ENCODE measurements at regions not wholly inside any gene's neighbourhood (a gene's known extent, or its start where the extent isn't known, plus 50 kb on each side); places are given as distances from the start of the nearest gene placed in this dataset.
"Not testable (repeated sequence)": the region's sequence is repeated elsewhere in the genome, so short reads cannot be mapped to it uniquely, and the experiment has no call there.

DNA sequence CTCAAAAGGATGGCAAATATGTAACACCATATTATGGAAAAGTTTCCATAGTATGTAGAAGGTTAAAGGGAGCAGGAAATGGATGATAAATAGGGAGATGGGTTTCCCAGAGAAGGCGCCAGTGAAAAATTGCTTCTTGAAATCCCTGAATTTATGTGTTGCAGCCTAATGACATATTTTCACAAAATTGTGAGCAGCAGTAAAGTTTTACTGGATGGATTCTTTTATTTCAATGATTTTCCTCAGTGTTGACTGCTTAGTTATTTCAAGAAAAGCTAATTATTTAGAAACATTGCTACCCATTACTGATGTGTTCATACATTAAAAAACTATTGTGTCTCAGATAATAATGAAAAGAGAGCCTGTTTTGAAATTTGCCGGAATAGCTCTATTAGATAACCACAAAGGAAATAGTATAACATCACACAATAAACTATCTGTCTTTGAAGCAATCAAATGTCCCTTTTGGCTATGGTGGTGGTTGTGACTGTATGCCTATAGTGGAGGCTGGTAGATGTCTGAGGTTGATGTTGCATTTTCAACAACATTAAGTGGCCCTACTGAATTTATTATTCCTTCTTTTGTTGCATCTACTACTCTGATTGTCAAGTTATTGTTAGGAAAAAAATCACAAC is 169.9 kb upstream of the HAND2 start:
- no peak for DNase-seq (ENCODE audit: low read depth)

DNA sequence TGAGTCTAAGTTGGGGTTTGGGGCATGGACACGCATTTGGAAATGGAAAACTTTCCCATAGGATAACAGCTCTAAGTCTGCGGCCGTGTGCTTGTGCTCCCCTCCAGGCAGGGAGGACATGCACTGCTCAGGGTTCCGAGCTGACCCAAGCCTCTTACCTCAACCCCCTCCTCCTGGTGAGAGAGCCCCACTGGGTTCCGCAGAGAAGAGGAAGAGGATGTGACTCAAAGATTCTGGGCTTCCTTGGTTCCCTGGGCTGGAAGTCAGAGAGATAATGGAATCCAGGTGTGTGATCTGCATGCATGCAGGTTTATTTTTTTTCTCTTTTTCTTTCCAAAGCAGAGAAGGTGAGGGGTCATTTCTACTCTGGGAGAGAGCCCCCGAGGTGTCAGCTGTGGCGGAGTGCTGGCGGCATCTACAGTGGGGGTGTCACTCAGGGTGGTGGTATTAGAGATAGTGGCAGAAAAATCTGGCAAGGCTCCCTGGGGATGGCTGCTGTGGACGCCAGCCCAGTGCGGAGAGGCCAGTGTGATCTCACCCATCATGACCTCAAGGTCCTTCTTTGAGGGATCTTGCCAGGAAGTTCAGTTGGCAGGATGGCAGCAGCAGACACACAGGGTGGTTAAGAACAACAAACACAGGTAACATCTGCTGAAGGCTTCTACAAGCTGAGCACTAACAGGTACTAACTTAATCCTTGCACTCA is 168.7 kb upstream of the HAND2 start:
- DNase-seq (ENCODE audit: low read depth) = no peak

DNA sequence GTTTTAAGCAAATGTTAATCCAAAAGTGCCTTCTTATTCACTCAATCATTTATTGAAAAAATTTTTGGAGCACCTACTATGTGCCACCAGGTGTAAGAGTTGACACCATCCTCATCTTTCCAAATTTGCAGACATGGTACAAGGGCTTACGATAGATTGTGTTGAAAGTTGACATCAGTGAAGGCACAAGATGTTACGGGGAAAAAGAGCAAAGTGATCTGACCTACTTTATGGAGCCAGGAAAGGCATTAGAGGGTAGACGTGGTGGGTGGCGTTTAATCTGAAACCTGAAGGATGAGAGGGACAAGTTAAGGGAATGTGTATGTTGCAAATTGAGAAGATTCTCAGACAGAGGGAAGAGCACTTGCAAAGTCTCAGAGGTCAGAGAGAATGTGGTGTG is 167.8 kb upstream of the HAND2 start:
- no peak for DNase-seq (ENCODE audit: low read depth)

DNA sequence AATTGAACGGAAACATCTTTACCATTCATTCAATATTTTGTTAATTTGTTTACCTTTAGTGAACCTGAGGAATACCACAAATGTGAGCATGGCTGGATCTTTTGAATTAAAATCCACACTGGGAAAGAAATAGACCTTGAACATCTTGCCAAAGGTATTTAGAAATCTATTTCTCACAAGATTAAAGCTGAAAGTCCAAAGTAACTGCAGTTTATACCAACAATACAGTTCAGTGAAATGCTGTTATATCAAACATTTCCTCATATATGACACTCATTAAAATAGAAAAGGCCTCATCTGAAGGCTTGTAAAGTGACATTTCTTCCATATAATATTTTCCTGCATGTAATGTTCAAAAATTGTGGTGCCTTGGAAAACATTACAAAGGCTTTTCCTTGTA is 166.5 kb upstream of the HAND2 start:
- DNase-seq (ENCODE audit: low read depth) = no peak

DNA sequence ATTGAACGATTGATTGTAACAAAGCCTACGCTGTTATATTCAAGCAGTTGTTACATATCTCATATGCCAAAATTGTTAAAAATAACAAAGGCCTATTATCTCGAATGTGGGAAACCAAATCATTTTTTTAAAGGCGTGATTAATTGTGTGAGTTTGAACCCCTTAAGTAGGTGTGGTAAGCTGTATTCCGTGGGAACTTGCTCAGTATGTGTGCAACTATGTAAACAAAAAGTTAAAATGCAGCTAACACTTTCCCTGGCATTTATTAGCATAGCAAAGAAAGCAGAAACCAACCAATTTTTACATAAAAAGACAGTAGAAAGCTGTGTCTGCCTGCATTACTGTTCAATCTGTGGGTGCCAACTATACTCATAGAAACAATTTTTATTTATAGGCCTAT is 166.0 kb upstream of the HAND2 start:
- DNase-seq (ENCODE audit: low read depth) = no peak

DNA sequence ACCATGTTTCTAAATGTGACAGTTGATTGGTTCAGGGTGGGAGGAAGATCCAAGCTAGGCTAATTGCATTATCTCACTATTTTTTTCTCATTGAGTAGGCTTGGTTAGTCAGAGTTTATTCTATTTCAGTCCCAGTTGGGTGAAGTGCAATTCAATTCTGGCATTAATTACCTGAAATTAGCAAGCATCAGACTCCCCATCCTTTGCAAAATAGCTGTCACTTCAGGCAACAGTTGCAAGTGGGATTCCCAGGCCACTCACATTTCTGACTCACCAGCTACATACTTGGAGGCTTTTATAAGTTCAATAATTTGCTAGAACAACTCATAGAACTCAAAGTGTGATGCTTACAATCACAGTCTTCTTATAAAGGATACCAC is 155.8 kb upstream of the HAND2 start:
- DNase-seq (ENCODE audit: low read depth) = no peak

DNA sequence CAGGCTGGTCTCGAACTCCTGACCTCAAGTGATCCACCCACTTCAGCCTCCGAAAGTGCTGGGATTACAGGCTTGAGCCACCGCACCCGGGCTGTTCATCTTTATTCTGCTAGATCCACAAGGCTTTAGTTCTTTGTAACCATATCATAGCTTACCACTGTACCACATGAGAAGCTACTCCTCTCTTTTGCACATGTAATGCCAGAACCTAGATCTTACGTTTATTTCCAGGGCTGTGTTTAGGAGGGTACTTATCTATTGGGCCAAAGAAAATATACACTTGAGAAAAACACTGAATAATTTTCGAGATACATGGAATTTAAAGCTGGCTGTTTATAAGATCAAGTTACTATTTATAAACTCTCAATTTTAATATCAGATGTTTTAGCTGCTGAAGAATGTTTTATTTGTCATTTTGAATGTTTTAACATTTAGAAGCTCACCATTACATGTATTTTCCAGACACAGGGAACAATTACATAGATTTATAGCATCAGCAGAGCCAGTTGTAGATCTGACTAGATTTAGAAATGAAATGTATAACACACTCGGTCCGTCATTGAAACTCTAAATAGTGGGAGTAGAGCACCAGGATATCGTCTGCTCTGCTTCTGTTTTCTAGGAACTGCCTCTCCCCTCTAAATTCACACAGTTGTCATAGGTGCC is 155.3 kb upstream of the HAND2 start:
- no peak for DNase-seq (ENCODE audit: low read depth)

DNA sequence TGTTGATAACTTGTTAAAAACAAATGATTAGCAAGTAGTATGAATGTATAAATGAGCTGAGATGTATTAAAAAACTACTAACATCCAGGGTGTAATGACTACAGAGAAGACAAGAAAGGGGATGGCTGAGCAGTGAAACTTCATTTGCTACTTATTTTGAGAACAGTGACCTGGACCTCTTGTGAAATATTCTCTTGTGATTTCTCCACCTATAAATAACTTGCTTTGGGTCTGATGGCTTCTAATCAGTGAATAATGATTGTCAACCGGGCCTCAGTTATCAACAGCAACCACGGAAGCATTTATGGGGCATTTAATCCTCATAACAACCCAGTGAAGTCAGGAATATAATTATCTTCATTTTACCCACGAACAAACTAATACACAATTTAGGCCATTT is 154.2 kb upstream of the HAND2 start:
- DNase-seq (ENCODE audit: low read depth) = no peak

DNA sequence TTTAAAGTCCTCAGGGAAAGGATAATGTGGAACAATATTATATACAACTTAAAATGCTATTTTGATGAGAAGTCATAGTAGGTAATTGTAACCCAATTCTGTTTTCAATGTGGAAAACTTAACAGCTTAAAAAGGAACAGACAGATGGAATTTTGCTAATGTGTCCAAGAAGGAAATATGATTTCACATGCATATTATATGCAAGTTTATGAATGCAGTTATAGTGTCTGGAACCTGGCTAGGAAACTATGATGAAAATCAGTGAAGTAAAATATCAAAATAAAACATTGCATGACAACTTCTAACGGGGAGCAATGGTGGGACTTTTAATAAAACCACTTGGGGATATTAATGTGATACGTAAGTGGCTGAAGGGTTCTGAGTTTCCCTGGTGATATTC is 152.6 kb upstream of the HAND2 start:
- no peak for DNase-seq (ENCODE audit: low read depth)

DNA sequence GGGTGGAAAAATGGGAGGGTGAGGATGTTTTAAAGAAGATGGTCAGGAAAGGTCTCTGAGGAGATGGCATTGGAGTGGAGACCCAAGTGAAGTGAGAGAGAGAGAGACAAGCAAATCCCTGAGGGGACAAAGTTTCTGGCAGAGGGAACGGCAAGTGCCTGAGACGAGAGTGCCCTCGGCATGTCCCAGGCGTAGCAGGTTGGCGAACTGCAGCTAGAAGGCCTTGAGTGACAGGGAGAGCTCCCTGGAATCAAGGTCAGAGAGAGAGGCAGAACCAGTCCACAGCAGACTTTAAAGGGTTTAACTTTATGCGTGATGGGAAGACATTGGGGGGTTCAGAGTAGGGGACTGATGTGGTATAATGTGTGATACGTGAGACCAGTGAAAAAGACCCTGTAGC is 150.2 kb upstream of the HAND2 start:
- DNase-seq (ENCODE audit: low read depth) = no peak

DNA sequence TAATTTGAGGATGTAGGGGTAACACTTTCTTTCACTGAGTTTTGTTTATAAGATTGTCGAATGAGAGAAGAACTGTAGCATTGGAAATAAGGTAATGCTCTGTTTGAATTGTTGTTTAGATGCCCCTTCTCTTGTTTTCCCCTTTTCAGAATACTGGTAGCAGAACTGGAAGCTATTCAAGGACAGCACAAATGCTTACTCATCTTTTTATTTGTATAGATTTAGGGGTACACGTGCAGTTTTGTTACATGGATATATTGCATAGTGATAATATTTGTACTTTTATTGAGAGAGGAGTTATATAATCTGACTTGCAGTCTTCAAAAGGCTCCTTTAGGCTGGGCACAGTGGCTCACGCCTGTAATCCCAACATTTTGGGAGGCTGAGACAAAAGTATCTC is 145.4 kb upstream of the HAND2 start:
- no peak for DNase-seq (ENCODE audit: low read depth)

DNA sequence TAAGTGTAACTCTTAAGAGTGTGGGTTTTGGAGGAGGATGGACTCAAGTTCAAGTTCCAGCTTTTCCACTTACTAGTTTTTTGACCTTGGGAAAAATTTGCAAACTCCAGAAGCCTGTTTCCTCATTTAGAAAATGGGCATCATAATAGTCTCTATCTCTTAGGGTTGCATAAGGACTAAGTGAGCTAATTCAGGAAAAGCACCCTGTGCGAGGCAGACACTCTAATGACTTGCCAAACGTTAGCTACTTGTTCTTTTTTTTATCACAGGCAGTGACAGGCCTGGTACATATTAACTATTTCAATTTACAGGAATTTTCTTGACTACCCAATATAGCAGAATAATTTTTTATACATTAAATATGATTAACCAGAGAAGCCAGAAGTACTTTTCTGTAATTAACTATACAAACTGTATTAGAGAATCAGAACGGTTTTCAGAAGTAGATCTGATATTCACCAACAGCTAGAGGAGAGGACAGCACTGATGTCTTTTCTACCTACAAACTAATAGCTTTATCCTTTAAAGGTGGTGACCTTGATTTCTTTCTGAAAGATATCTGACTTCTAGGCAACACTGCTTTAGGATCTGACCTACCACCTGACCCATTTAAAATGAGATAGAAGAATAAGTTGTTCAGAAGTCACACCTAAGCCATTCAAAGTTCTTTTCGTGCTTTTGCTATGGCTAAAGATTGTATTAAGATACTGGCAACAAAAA is 139.6 kb upstream of the HAND2 start:
- no peak for DNase-seq (ENCODE audit: low read depth)

DNA sequence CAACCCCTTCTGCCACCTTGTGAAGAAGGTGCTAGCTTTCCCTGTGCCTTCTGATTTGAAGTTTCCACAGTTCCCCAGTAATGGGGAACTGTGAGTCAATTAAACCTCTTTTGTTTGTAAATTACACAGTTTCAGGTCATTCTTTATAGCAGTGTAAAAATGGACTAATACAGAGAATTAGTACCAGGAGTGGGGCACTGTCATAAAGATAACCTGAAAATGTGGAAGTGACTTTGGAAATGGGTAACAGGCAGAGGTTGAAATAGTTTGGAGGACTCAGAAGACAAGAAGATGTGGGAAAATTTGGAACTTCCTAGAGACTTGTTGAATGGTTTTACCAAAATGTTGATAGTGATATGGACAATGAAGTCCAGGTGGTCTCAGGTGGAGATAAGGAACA is 131.0 kb upstream of the HAND2 start:
- no peak for DNase-seq (ENCODE audit: low read depth)

DNA sequence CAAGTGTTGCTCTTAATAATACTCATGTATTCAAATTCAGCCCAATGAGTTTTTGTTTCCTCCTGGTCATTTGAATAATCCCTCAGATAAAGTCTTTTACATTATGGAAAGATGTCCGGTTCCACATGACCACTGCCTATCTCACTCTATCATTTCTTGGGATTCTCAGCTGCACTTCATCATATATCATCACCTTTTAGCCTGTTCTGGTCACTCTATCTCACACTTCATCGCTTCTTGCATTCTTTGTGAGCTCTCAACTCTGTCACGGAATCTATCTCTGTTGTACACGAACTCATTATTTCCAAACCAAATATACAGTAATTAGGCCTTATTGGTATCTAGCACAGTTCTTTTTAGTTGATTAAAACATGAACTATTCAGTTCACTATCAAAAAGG is 126.9 kb upstream of the HAND2 start:
- DNase-seq (ENCODE audit: low read depth) = no peak

DNA sequence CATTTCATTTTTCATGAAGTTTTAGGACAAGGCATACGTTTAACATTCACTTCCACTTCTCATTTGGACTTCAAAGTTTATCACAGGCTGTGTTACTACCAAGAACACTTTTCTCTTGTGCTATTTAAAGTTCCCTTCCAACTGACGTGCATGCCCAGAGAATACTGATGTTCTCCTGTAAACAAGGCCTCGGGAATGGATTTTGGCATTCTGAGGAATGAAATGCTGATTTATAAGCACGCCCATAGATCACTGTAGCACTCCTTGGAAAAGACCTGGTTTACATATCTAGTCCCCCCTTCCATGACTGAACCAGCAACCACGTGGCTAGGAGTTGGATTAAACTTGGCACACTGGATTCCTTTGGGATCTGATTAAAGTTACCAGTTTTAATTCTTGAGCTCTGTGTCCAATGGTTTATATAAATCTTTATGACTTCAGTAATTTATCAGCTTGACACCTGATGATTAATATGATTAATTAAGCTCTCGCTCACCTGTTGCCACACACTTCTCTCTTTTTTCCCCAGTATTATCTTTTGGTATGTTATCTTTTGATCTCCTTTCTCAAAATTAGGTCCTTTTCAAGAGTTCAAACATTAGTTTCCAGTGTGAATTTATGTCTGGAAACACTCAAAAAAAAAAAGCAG is 122.4 kb upstream of the HAND2 start:
- DNase-seq (ENCODE audit: low read depth) = no peak

DNA sequence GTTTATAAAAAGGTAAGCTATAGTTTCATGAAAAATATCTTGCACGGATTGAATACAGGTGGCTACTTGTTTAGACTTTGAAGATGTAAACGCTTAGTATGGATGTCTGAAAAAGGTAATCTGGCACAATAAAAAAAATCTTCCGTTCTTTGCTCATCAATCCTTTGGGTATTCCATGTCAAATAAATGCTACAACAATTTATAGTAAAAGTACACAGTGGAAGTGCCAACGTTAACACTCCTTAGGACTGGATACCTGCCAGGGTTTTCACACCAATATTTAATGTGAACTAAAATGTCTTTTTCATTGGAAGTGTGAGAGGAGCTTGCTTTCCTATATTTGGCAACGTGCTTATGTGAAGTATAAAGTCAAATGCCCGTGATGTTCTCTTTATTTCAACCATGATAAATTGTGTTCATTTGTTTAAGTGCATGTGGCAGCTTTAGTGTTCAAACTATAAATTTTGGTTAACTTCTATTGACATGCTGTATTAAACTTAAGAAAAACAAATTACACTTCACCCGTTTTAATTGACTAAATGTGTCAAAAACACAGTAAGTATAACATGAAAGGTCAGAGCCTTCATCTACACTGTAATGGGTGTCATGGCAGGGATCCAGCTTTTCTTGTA is 121.7 kb upstream of the HAND2 start:
- no peak for DNase-seq (ENCODE audit: low read depth)

DNA sequence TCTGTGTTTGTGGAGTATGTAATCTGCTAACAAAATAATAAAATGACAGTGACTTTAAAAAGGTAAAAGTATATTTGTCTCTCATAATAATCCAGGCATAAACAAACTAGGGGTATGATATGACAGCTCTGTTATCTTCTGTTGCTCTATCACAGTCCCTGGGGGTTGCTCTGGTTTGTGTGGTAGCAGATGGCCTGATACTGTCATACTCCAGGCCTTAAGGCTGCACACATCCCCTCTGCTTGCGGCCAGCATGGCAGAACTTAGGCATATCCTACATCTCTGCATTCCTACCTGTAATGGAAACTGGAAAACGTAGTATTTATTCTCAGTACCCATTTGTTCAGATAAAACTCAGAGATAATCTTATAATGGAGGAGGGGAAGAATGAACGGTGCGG is 117.9 kb upstream of the HAND2 start:
- DNase-seq (ENCODE audit: low read depth) = no peak

DNA sequence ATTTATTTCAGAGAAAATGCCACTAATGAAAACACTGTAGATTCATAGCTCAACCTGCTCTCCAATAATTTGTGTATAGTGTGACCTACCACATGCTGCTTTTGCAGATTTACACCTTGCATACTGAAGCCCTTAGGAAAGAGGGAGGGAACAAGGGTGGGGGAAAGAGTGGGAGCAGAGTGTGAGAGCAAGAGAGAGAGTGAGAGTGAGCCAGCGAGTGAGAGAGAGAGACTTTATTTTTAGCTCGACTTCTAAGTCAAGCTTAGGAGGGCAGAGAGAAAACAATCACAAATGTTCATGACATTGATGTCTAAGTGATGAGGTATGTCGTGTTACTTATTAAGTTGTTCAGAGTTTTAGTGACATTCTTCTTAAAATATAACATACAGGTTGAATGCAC is 112.5 kb upstream of the HAND2 start:
- no peak for DNase-seq (ENCODE audit: low read depth)

DNA sequence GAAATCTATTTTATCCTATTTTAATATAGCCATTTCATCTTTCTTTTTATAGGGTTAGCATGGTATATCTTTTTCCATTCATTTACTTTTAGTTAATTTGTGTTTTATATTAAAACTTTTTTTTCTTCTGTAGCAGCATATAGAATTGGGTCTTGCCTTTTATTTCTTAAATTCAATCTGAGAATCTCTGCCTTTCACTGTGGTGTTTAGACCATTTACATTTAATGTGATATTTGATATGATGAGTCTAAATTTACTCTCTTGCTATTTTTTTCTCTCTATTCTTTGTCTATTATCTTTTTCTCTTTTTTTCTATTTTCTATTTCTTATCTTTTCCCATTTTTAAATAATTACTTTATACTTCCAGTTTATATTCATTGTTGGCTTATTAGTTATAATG is 105.4 kb upstream of the HAND2 start:
- DNase-seq (ENCODE audit: low read depth) = no peak

DNA sequence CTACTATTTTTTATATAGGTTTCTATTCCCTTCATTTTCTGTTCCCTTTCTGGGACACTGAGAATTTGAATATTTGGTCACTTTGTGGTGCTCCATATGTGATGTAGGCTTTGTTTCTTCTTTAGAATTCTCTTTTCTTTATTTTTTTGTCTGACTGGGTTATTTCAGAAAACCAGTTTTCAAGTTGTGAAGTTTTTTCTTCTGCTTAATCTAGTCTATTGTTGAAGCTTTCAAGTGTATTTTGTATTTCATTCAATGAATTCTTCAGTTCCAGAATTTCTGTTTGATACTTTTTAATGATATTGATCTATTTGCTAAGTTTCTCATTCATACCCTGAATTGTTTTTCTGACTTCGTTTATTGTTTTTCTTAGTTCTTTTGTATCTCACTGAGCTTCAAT is 96.2 kb upstream of the HAND2 start:
- no peak for DNase-seq (ENCODE audit: low read depth)

DNA sequence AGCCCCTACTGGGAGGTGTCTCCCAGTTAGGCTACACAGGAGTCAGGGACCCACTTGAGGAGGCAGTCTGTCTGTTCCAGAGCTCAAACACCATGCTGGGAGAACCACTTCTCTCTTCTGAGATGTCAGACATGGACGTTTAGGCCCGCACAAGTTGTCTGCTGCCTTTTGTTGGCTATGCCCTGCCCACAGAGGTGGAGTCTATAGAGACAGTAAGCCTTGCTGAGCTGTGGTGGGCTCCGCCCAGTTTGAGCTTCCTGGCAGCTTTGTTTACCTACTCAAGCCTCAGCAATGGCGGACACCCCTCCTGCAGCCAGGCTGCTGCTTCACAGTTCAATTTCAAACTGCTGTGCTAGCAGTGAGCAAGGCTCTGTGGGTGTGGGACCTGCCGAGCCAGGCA is 88.6 kb upstream of the HAND2 start:
- not testable (repeated sequence) for DNase-seq (ENCODE audit: low read depth)

DNA sequence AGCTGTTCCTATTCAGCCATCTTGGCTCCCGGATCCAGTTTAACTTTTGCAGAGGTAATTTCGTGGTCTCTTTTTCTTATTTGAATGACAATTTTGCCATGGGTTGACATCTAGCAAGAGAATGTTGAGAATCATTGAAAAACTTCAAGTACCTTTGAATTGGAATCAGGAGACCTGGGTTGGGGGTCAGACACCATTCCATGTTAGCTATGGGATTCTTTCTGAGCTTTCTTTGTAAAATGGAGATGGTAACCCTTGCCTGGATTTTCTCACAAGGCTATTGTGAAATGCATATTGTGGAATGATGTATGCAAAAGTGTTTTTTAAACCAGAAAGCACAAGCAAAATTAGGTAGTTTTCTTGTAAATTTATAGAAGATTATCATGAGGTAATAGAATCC is 79.1 kb upstream of the HAND2 start:
- DNase-seq (ENCODE audit: low read depth) = no peak

All from activated T-cell treated with anti-CD3 and anti-CD28 coated beads for 48 hours (primary cell).